Transverse colon (tissue), 4 donors: ENCODE measurements at regions not wholly inside any gene's neighbourhood (a gene's known extent, or its start where the extent isn't known, plus 50 kb on each side); places are given as distances from the start of the nearest gene placed in this dataset.
"Not testable (repeated sequence)": the region's sequence is repeated elsewhere in the genome, so short reads cannot be mapped to it uniquely, and the experiment has no call there.

ENCODE experiments used
- DNase-seq: peaks from one replicate; pipeline ENCODE4 v3.0.0-alpha.2; 2019
- H3K27ac ChIP-seq, 4 donors: fragments of 200-600 bp; sonication (generic); 2 replicates each; pipeline ENCODE4 v1.5.1; 2016 to 2018; ENCODE audit warnings: inconsistent platforms in 4 of 4
- H3K27me3 ChIP-seq: fragments of 200-600 bp; sonication (generic); 2 replicates; pipeline ENCODE4 v1.5.1; 2017; ENCODE audit warnings: inconsistent platforms
- H3K36me3 ChIP-seq, 4 donors: fragments of 200-600 bp; sonication (generic); 2 replicates each; pipeline ENCODE4 v1.5.1; 2017 to 2019; ENCODE audit warnings: inconsistent platforms in 4 of 4
- H3K4me1 ChIP-seq, 4 donors: fragments of 200-600 bp; sonication (generic); 2 replicates each; pipeline ENCODE4 v1.5.1; 2017 to 2020; ENCODE audit warnings: inconsistent platforms in 4 of 4
- H3K4me3 ChIP-seq, 4 donors: fragments of 200-600 bp; sonication (generic); 1 replicate in 1 of 4; 2 replicates in 3 of 4; pipeline versions ENCODE4 v1.5.1 to v1.6.1; 2017 to 2019; ENCODE audit warnings: inconsistent platforms in 4 of 4
- H3K9me3 ChIP-seq, 2 donors: fragments of 200-600 bp; sonication (generic); 2 replicates each; pipeline ENCODE4 v1.5.1; 2017 to 2019; ENCODE audit warnings: inconsistent platforms in 2 of 2
- CTCF ChIP-seq, 5 experiments: fragments of 200-600 bp in 3 of 5; fragments of 450-650 bp in 2 of 5; sonication (generic) in 3 of 5; IDR thresholded peaks; 1 replicate in 2 of 5; 2 replicates in 3 of 5; pipeline ENCODE4 v1.5.1; 2016 to 2017; ENCODE audit warnings: antibody characterized with exemption in 5 of 5, inconsistent platforms in 3 of 5, mild to moderate bottlenecking in 2 of 5, moderate library complexity in 1 of 5
- EP300 ChIP-seq: sonication (generic); formaldehyde crosslinking; IDR thresholded peaks from one replicate; pipeline ENCODE4 v1.6.1; 2017; ENCODE audit warnings: antibody characterized with exemption, low read depth
- POLR2A ChIP-seq: fragments of 450-650 bp; IDR thresholded peaks from one replicate; pipeline ENCODE4 v1.6.1; 2016; ENCODE audit warnings: antibody characterized with exemption, mild to moderate bottlenecking, moderate library complexity
- POLR2AphosphoS5 ChIP-seq, 3 donors: sonication (generic); formaldehyde crosslinking; IDR thresholded peaks; one replicate each; pipeline ENCODE4 v1.6.1; 2016; ENCODE audit warnings: antibody characterized with exemption in 3 of 3
- WGBS, 2 donors: methylation state at CpG; one replicate each; pipeline ENCODE4 v1.1.5; 2018; ENCODE audit warnings: low coverage in 1 of 2; 5-methylcytosine and 5-hydroxymethylcytosine counted together
- in situ Hi-C, 4 donors: fragments of 200-750 bp; cut with MboI; loops; one replicate each; pipeline versions ENCODE4 v1.15.0 to v1.15.1; 2017; ENCODE audit warnings: low sequenced_read_pairs in 3 of 4, low pct_ligation_motif_present in 1 of 4, low pct_unique_long_range_greater_than_20kb in 1 of 4
- intact Hi-C: fragments of 100-400 bp; cut with DNase I; formaldehyde crosslinking; loops from one replicate; pipeline ENCODE4 v1.15.1; 2023; ENCODE audit warnings: low total_unique reads

GRCh38 chr2:180823546-180824141 lies 156.8 kb upstream of the UBE2E3 start:
- DNase-seq: no peak
- no peak overlapping the region for H3K4me3 ChIP-seq
- no peaks in the 10 kb centered on the region for H3K36me3 ChIP-seq
- no peaks in the 10 kb centered on the region for H3K4me1 ChIP-seq
- H3K9me3 ChIP-seq: no peaks in the 10 kb centered on the region
- no peaks in the 10 kb centered on the region for H3K27me3 ChIP-seq
- no peak overlapping the region for H3K27ac ChIP-seq
- in situ Hi-C loops: no loop called here
- 84 to 87% methylated on average over 5 of the region's 5 CpGs for WGBS, 2 donors
- intact Hi-C loops: no loop called here
- TF ChIP-seq EP300 (no peak), POLR2AphosphoS5 (IDR thresholded peaks at IDR 0.05) (no peak), CTCF (IDR thresholded peaks at IDR 0.05) (no peak), POLR2A (no peak)

GRCh38 chr2:180819106-180819505 lies 161.3 kb upstream of the UBE2E3 start:
- TF ChIP-seq POLR2AphosphoS5 (IDR thresholded peaks at IDR 0.05): no peak
- TF ChIP-seq POLR2A: no peak
- no peak for TF ChIP-seq CTCF (IDR thresholded peaks at IDR 0.05)
- no peak for TF ChIP-seq EP300
- Histone ChIP-seq H3K27ac (no peak overlapping the region), H3K27me3 (no peaks in the 10 kb centered on the region), H3K4me3 (no peak overlapping the region), H3K4me1 (no peaks in the 10 kb centered on the region), H3K9me3 (no peaks in the 10 kb centered on the region), H3K36me3 (no peaks in the 10 kb centered on the region)
- DNase-seq: no peak
- intact Hi-C loops: no loop called here
- in situ Hi-C loops: no loop called here
- WGBS, 2 donors: 85 to 88% methylated on average over 2 of the region's 2 CpGs

GRCh38 chr2:180818700-180819099 lies 161.7 kb upstream of the UBE2E3 start:
- H3K27me3 ChIP-seq, H3K36me3 ChIP-seq, DNase-seq, H3K4me3 ChIP-seq, H3K9me3 ChIP-seq, H3K27ac ChIP-seq, H3K4me1 ChIP-seq, intact Hi-C loops, in situ Hi-C loops: not testable (repeated sequence)
- 94 to 99% methylated on average over 10 to 11 of the region's 11 CpGs for WGBS, 2 donors

GRCh38 chr2:180799141-180799540 lies 181.3 kb upstream of the UBE2E3 start:
- 82% methylated on average over 1 of the region's 1 CpG for WGBS, 2 donors
- intact Hi-C loops (no loop called here), in situ Hi-C loops (no loop called here)
- H3K36me3 ChIP-seq: no peaks in the 10 kb centered on the region
- TF ChIP-seq POLR2A (no peak), CTCF (IDR thresholded peaks at IDR 0.05) (no peak), POLR2AphosphoS5 (IDR thresholded peaks at IDR 0.05) (no peak), EP300 (no peak)
- no peak overlapping the region for H3K27ac ChIP-seq
- H3K27me3 ChIP-seq: no peaks in the 10 kb centered on the region
- H3K4me3 ChIP-seq: no peak overlapping the region
- no peaks in the 10 kb centered on the region for H3K9me3 ChIP-seq
- no peaks in the 10 kb centered on the region for H3K4me1 ChIP-seq
- no peak for DNase-seq

- Histone ChIP-seq H3K27ac (no peak overlapping the region), H3K27me3 (no peaks in the 10 kb centered on the region), H3K36me3 (no peaks in the 10 kb centered on the region), H3K9me3 (no peaks in the 10 kb centered on the region), H3K4me1 (no peaks in the 10 kb centered on the region), H3K4me3 (no peak overlapping the region)
- intact Hi-C loops (no loop called here), in situ Hi-C loops (no loop called here)
- no peak for TF ChIP-seq POLR2A
- TF ChIP-seq POLR2AphosphoS5 (IDR thresholded peaks at IDR 0.05): no peak
- no peak for TF ChIP-seq CTCF (IDR thresholded peaks at IDR 0.05)
- TF ChIP-seq EP300: no peak
- no peak for DNase-seq
Observed at GRCh38 chr2:180790891-180791290, 189.5 kb upstream of the UBE2E3 start.
